ENCODE measurements at regions not wholly inside any gene's neighbourhood (a gene's known extent, or its start where the extent isn't known, plus 50 kb on each side); places are given as distances from the start of the nearest gene placed in this dataset.

GRCh38 chr18:71899707-71900472 lies 644.3 kb downstream of the CBLN2 start:
- TF ChIP-seq ELF4 (IDR thresholded peaks at IDR 0.05) (no peak), FOXM1 (IDR thresholded peaks at IDR 0.05; ENCODE audit: borderline replicate concordance) (no peak)
- ChIA-PET CTCF (no interaction called here), POLR2A (no interaction called here)
- no peak for DNase-seq (ENCODE audit: extremely low spot score)

DNA sequence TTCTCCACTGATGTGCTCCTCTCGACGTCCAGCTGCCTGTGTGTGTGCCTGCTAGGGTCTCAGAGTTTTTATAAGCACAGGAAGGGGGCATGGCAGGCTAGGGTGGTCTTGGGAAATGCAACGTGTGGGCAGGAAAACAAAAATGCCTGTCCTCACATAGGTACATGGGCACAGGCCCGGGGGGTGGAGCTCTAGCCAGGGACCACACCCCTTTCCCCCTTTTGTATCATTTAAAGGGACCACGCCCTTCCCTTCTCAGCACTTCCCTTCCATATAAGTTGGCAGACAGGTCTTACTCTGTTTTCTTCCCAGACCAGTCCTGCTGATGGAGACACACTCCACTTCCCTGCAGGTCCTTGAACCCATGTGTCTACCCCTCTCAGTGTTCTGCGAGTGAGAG lies 645.0 kb downstream of the CBLN2 start:
- DNase-seq (ENCODE audit: extremely low spot score) = no peak
- TF ChIP-seq CTBP1 (IDR thresholded peaks at IDR 0.05; ENCODE audit: borderline replicate concordance) (no peak), L3MBTL2 (conservative IDR thresholded peaks at IDR 0.05) (no peak), NFRKB (IDR thresholded peaks at IDR 0.05) (no peak), HDGF (IDR thresholded peaks at IDR 0.05; ENCODE audit: borderline replicate concordance) (no peak)
- ChIA-PET CTCF (no interaction called here), POLR2A (no interaction called here)

GRCh38 chr18:71887509-71887908 lies 656.6 kb downstream of the CBLN2 start:
- CTCF ChIA-PET = no interaction called here
- TF ChIP-seq FOXA1 (IDR thresholded peaks at IDR 0.05) (no peak), NFRKB (IDR thresholded peaks at IDR 0.05) (no peak), PKNOX1 (IDR thresholded peaks at IDR 0.05) (no peak), TARDBP (IDR thresholded peaks at IDR 0.05) (no peak), ELF4 (IDR thresholded peaks at IDR 0.05) (no peak), ARNT (IDR thresholded peaks at IDR 0.05) (no peak), HDGF (IDR thresholded peaks at IDR 0.05; ENCODE audit: borderline replicate concordance) (no peak), ZNF384 (IDR thresholded peaks at IDR 0.05) (no peak)
- POLR2A ChIA-PET = no interaction called here
- DNase-seq (ENCODE audit: extremely low spot score) = no peak

DNA sequence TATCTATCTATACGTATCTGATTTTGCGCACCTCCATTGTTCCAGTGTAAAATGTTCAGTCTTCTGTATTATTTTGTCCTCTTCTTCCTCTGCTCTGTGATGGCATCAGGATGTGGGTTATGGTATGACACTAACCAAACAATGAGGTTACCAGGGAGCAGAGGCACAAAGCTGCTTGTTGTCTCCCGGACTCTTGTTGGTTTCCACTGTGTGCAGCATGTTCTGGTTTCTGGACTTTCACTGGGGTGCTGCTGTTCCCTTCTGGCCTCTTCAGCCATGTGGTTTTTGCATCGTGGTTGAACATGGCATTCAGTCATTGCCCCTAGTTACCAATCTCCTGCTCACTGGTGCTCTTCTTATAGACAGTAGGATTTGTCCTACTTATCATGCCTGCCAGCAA lies 665.9 kb downstream of the CBLN2 start:
- CTCF ChIA-PET = no interaction called here
- no peak for TF ChIP-seq CTBP1 (IDR thresholded peaks at IDR 0.05; ENCODE audit: borderline replicate concordance)
- no peak for TF ChIP-seq FOXA1 (IDR thresholded peaks at IDR 0.05)
- no peak for TF ChIP-seq FOXM1 (IDR thresholded peaks at IDR 0.05; ENCODE audit: borderline replicate concordance)
- TF ChIP-seq FOXK2 (IDR thresholded peaks at IDR 0.05) = no peak
- TF ChIP-seq ZNF384 (IDR thresholded peaks at IDR 0.05) = no peak
- no peak for TF ChIP-seq L3MBTL2 (conservative IDR thresholded peaks at IDR 0.05)
- no peak for TF ChIP-seq LEF1 (IDR thresholded peaks at IDR 0.05; ENCODE audit: borderline replicate concordance)
- TF ChIP-seq ARNT (IDR thresholded peaks at IDR 0.05) = no peak
- DNase-seq (ENCODE audit: extremely low spot score) = no peak
- POLR2A ChIA-PET = no interaction called here

- CTCF ChIA-PET = no interaction called here
- no peak for TF ChIP-seq LEF1 (IDR thresholded peaks at IDR 0.05; ENCODE audit: borderline replicate concordance)
- TF ChIP-seq FOXK2 (IDR thresholded peaks at IDR 0.05) = no peak
- TF ChIP-seq ELF4 (IDR thresholded peaks at IDR 0.05) = no peak
- no peak for TF ChIP-seq FOXM1 (IDR thresholded peaks at IDR 0.05; ENCODE audit: borderline replicate concordance)
- no peak for TF ChIP-seq L3MBTL2 (conservative IDR thresholded peaks at IDR 0.05)
- no peak for TF ChIP-seq ZNF384 (IDR thresholded peaks at IDR 0.05)
- no peak for TF ChIP-seq FOXA1 (IDR thresholded peaks at IDR 0.05)
- TF ChIP-seq SP1 (IDR thresholded peaks at IDR 0.05) = no peak
- no peak for TF ChIP-seq CTBP1 (IDR thresholded peaks at IDR 0.05; ENCODE audit: borderline replicate concordance)
- TF ChIP-seq HDGF (IDR thresholded peaks at IDR 0.05; ENCODE audit: borderline replicate concordance) = no peak
- no peak for TF ChIP-seq ARNT (IDR thresholded peaks at IDR 0.05)
- no peak for TF ChIP-seq BHLHE40 (IDR thresholded peaks at IDR 0.05; ENCODE audit: borderline replicate concordance)
- no peak for DNase-seq (ENCODE audit: extremely low spot score)
- POLR2A ChIA-PET = no interaction called here
Measured at GRCh38 chr18:71873695-71874094, 670.4 kb downstream of the CBLN2 start.

GRCh38 chr18:71865888-71866287 lies 678.3 kb downstream of the CBLN2 start:
- ChIA-PET CTCF (no interaction called here), POLR2A (no interaction called here)
- TF ChIP-seq BHLHE40 (IDR thresholded peaks at IDR 0.05; ENCODE audit: borderline replicate concordance) (no peak), SUZ12 (IDR thresholded peaks at IDR 0.05) (no peak), LEF1 (IDR thresholded peaks at IDR 0.05; ENCODE audit: borderline replicate concordance) (no peak), ARNT (IDR thresholded peaks at IDR 0.05) (no peak), ZNF384 (IDR thresholded peaks at IDR 0.05) (no peak), ELF4 (IDR thresholded peaks at IDR 0.05) (no peak), FOXM1 (IDR thresholded peaks at IDR 0.05; ENCODE audit: borderline replicate concordance) (no peak)
- no peak for DNase-seq (ENCODE audit: extremely low spot score)

DNA sequence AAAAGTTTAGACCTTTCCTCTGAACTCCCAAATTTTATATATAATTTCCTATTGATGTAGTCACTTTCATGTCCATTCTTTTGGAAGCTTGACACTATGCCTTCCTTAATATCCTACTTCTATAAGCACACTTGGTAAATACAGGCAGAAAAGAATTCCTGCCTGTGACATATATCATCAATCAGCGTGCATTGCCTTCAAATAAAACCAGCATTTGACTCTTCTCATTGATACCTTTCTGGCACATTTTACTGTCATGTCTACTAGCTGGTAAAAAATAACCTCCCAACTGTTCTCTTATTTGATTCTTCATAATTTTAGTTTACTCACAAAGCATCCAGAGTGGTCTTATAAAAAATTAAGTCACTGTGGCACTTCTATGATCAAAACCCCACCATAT lies 693.5 kb downstream of the CBLN2 start:
- ChIA-PET POLR2A (no interaction called here), CTCF (no interaction called here)
- TF ChIP-seq SP1 (IDR thresholded peaks at IDR 0.05) (no peak), HDGF (IDR thresholded peaks at IDR 0.05; ENCODE audit: borderline replicate concordance) (no peak), ELF4 (IDR thresholded peaks at IDR 0.05) (no peak), NFRKB (IDR thresholded peaks at IDR 0.05) (no peak), FOXA1 (IDR thresholded peaks at IDR 0.05) (no peak), SUZ12 (IDR thresholded peaks at IDR 0.05) (no peak), CTBP1 (IDR thresholded peaks at IDR 0.05; ENCODE audit: borderline replicate concordance) (no peak), FOXK2 (IDR thresholded peaks at IDR 0.05) (no peak), FOXM1 (IDR thresholded peaks at IDR 0.05; ENCODE audit: borderline replicate concordance) (no peak), LEF1 (IDR thresholded peaks at IDR 0.05; ENCODE audit: borderline replicate concordance) (no peak), PKNOX1 (IDR thresholded peaks at IDR 0.05) (no peak), ARNT (IDR thresholded peaks at IDR 0.05) (no peak), ZNF384 (IDR thresholded peaks at IDR 0.05) (no peak), TARDBP (IDR thresholded peaks at IDR 0.05) (no peak), L3MBTL2 (conservative IDR thresholded peaks at IDR 0.05) (no peak)
- no peak for DNase-seq (ENCODE audit: extremely low spot score)
